Omental fat pad (tissue), 3 donors: ENCODE measurements at regions not wholly inside any gene's neighbourhood (a gene's known extent, or its start where the extent isn't known, plus 50 kb on each side); places are given as distances from the start of the nearest gene placed in this dataset.

ENCODE experiments used
- ATAC-seq: fragments of 150-250 bp; one replicate; pipeline ENCODE4 v1.9.1; 2016; ENCODE audit warnings: mild to moderate bottlenecking, moderate library complexity; ENCODE audit not compliant: low FRiP score
- DNase-seq: peaks from one replicate; pipeline ENCODE4 v3.0.0-alpha.2; 2019; ENCODE audit warnings: low spot score
- CTCF ChIP-seq, 3 donors: fragments of 450-650 bp; IDR thresholded peaks; one replicate each; pipeline ENCODE4 v1.5.1; 2016 to 2017; ENCODE audit warnings: antibody characterized with exemption in 3 of 3, mild to moderate bottlenecking in 3 of 3, moderate library complexity in 2 of 3

DNA sequence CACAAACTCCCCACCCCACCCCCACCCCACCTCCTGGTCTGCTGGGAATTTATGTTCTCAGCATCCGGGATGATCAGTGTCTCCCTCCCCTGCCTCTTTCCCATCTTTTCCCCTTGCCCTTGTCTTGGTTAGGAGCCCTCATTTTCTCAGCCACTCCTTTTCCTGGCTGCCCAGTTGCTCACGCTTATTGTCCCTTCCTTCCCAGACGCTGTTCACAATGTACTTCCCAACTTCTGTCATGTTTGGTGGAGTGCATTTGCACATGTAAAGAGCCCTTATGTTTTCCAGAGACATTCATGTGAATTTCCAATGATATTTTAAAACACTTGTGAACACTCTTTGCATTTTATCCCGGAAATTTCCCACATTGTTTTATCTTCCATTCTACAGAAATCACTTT, 192.1 kb downstream of the RHOU start:
- DNase-seq = no peak
- ATAC-seq = no peak
- no peak for TF ChIP-seq CTCF (IDR thresholded peaks at IDR 0.05)

- ATAC-seq (no peak), DNase-seq (no peak)
- no peak for TF ChIP-seq CTCF (IDR thresholded peaks at IDR 0.05)
These were observed 192.9 kb downstream of the RHOU start for GRCh38 chr1:228927946-228928898.

DNA sequence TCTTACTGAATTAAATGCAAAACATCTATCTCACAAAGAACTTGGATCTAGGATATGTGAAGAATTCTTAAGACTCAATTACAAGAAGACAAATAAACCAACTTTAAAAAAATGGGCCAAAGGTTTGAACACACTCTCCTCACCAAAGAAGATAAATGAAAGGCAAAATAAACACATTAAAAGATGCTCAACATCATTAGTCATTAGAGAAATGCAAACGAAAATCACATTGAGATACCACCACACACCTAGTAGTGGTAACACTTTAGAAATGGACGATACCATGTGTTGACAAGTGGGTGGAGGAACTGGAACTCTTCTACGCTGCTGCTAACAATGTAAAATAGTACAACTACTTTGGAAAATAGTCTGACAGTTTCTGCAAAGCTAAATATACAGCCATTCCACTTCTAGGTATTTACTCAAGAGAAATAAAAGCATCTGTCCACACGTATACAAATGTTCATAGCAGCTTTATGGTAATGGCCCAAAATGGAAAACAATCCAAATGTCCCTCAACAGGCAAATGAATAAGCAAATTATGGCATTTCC, 194.3 kb downstream of the RHOU start:
- ATAC-seq (no peak), DNase-seq (no peak)
- TF ChIP-seq CTCF (IDR thresholded peaks at IDR 0.05) = no peak

DNA sequence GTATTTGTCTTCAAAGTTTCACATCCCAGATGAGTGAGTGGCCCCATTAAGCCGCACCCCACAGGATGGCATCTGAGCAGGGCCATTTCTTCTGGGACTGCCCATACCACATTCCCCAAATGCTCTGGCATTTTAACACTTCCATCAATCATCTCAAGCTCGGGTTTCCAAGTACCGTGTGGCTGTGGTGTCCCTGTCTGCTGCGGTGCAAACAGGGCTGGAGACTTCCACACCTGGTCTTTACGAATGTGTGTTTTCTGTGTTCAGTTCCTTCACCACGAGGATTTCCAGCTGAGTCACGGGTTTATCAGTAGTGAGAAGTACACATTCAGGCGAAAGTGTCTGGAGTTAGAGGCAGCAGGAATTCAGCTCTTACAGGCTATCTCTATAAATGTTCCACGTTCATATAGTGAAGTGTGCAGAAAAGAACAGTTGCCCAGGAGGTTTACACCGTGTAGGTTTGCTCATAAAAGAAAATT, 195.2 kb downstream of the RHOU start:
- no peak for TF ChIP-seq CTCF (IDR thresholded peaks at IDR 0.05)
- DNase-seq = no peak
- ATAC-seq = no peak

DNA sequence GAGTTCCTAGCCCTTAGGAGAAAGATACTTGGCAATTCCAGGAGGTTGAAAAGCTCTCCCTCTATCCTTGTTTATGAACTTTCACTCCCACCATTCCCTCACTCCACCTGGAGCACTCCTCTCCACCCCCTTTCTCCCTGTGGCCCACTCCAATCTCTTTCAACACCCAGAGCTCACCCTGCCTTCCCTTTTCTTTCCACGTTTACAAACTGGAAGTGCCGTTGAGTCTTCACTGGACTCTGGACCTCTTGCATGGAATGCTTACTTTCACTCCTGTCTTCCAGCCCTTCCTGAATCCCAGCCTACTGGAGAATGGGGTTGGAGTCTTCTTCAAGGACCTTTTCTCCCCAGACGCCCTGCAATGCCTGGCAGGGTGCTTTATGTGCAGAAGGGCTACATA, 198.5 kb downstream of the RHOU start:
- ATAC-seq (no peak), DNase-seq (no peak)
- no peak for TF ChIP-seq CTCF (IDR thresholded peaks at IDR 0.05)

- TF ChIP-seq CTCF (IDR thresholded peaks at IDR 0.05) = no peak
- ATAC-seq (no peak), DNase-seq (no peak)
These were observed 200.0 kb downstream of the RHOU start for GRCh38 chr1:228935198-228935663.
